ENCODE measurements at regions not wholly inside any gene's neighbourhood (a gene's known extent, or its start where the extent isn't known, plus 50 kb on each side); places are given as distances from the start of the nearest gene placed in this dataset.

DNA sequence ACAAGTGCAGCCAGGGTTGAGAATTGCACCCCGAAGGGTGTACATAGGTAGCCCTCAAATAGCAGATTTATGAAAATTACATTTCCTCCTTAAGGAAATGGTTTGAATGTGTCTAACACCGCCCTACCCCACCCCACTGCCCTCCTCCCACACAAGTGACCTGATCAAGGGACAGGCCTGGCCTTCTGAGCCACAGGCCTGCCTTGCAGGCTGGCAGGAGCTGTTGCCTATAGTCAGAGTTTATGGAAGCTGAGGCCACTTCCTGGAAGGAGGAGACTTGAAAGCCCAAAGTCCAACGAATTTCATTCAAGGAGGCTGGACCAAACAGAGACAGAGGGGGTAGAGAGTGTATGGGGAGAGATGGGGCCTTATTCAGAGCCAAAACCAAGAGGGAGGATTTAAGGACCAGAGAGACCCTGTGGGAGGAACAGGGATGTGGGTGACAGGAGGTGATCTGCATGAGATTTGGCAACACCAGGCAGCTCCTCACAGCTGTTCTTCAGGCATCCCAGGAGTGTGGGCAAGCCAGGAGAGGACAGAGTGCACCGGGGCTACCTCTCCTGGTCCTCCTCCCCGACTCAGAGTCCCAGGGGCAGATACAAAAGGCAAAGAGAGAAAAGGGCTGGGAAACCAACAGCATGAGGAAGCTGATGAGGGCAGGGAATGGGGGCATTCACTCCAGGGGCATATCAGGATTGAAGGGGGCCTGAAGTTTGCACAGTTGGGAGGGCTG lies 100.4 kb upstream of the HES1 start:
- no peak for TF ChIP-seq CTCF (IDR thresholded peaks at IDR 0.05)
- no peak for TF ChIP-seq POLR2A (IDR thresholded peaks at IDR 0.05)

All from prostate gland (tissue), 2 donors.